ENCODE measurements at regions not wholly inside any gene's neighbourhood (a gene's known extent, or its start where the extent isn't known, plus 50 kb on each side); places are given as distances from the start of the nearest gene placed in this dataset.

- ATAC-seq (ENCODE audit: insufficient number of reproducible peaks, low FRiP score, low read depth) (no peak), DNase-seq (ENCODE audit: low spot score) (no peak)
- Histone ChIP-seq H3K27ac (no peak overlapping the region), H3K4me3 (no peak overlapping the region), H3K36me3 (no peaks in the 10 kb centered on the region), H3K9me3 (no peaks in the 10 kb centered on the region), H3K4me1 (ENCODE audit: control insufficient read depth in 1 of 2, low read depth in 2 of 2) (no peaks in the 10 kb centered on the region), H3K27me3 (replicated peaks; ENCODE audit: insufficient read depth) (no peaks in the 10 kb centered on the region)
- no peak for TF ChIP-seq CTCF (IDR thresholded peaks at IDR 0.05)
Measured at GRCh38 chr13:106695139-106695538, 127.2 kb upstream of the ARGLU1 start.

- no peak overlapping the region for H3K4me3 ChIP-seq
- H3K4me1 ChIP-seq (ENCODE audit: control insufficient read depth in 1 of 2, low read depth in 2 of 2), result no peaks in the 10 kb centered on the region
- DNase-seq (ENCODE audit: low spot score) (no peak), ATAC-seq (ENCODE audit: insufficient number of reproducible peaks, low FRiP score, low read depth) (no peak)
- no peak overlapping the region for H3K27ac ChIP-seq
- TF ChIP-seq CTCF (IDR thresholded peaks at IDR 0.05), result no peak
- H3K36me3 ChIP-seq, result no peaks in the 10 kb centered on the region
- no peaks in the 10 kb centered on the region for H3K27me3 ChIP-seq (replicated peaks; ENCODE audit: insufficient read depth)
- H3K9me3 ChIP-seq, result no peaks in the 10 kb centered on the region
Measured at GRCh38 chr13:106691861-106692260, 123.9 kb upstream of the ARGLU1 start.

- no peaks in the 10 kb centered on the region for H3K27me3 ChIP-seq (replicated peaks; ENCODE audit: insufficient read depth)
- DNase-seq (ENCODE audit: low spot score) (no peak), ATAC-seq (ENCODE audit: insufficient number of reproducible peaks, low FRiP score, low read depth) (no peak)
- H3K27ac ChIP-seq, result no peak overlapping the region
- no peak for TF ChIP-seq CTCF (IDR thresholded peaks at IDR 0.05)
- H3K9me3 ChIP-seq, result no peaks in the 10 kb centered on the region
- no peak overlapping the region for H3K4me3 ChIP-seq
- no peaks in the 10 kb centered on the region for H3K36me3 ChIP-seq
- H3K4me1 ChIP-seq (ENCODE audit: control insufficient read depth in 1 of 2, low read depth in 2 of 2), result no peaks in the 10 kb centered on the region
Measured at GRCh38 chr13:106691341-106691740, 123.4 kb upstream of the ARGLU1 start.

- Histone ChIP-seq H3K9me3 (no peaks in the 10 kb centered on the region), H3K4me3 (no peak overlapping the region), H3K27me3 (replicated peaks; ENCODE audit: insufficient read depth) (no peaks in the 10 kb centered on the region), H3K27ac (no peak overlapping the region), H3K36me3 (no peaks in the 10 kb centered on the region), H3K4me1 (ENCODE audit: control insufficient read depth in 1 of 2, low read depth in 2 of 2) (no peaks in the 10 kb centered on the region)
- TF ChIP-seq CTCF (IDR thresholded peaks at IDR 0.05), result no peak
- no peak for DNase-seq (ENCODE audit: low spot score)
- peak; percentile 46 for ATAC-seq (ENCODE audit: insufficient number of reproducible peaks, low FRiP score, low read depth)
Measured at GRCh38 chr13:106690779-106691178, 122.8 kb upstream of the ARGLU1 start.

- Histone ChIP-seq H3K4me3 (no peak overlapping the region), H3K4me1 (ENCODE audit: control insufficient read depth in 1 of 2, low read depth in 2 of 2) (no peaks in the 10 kb centered on the region), H3K27ac (no peak overlapping the region), H3K36me3 (no peaks in the 10 kb centered on the region), H3K9me3 (no peaks in the 10 kb centered on the region), H3K27me3 (replicated peaks; ENCODE audit: insufficient read depth) (no peaks in the 10 kb centered on the region)
- no peak for TF ChIP-seq CTCF (IDR thresholded peaks at IDR 0.05)
- DNase-seq (ENCODE audit: low spot score) (no peak), ATAC-seq (ENCODE audit: insufficient number of reproducible peaks, low FRiP score, low read depth) (no peak)
Measured at GRCh38 chr13:106689906-106690305, 122.0 kb upstream of the ARGLU1 start.
